GM18498 (cell line): ENCODE measurements at regions not wholly inside any gene's neighbourhood (a gene's known extent, or its start where the extent isn't known, plus 50 kb on each side); places are given as distances from the start of the nearest gene placed in this dataset.

Experiments used
- ATAC-seq: cut with Tn5 transposase; IDR thresholded peaks from one replicate; pipeline ENCODE4 v1.9.1; 2021; ENCODE audit warnings: mild to moderate bottlenecking, moderate library complexity; ENCODE audit not compliant: unreplicated experiment

DNA sequence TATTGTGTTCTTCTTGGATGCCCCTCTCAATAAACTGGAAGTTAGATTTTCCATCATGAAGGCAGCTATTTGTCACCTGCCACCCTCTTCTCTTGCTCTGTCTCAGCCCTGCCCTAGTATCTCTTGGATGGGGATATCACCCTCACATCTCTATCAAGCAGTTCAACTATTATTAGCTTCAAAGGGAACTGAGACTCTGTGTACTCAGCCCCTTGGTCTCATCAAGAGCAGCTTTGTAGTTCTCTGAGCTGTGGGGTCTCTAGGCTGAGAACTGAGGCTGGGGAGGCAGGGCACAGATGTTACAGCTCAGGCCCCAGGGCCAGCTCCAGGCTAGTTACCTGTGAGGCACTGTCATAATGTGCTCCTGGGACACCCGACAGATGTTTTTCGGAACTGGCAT, 130.3 kb downstream of the DAD1 start:
- ATAC-seq: no peak

DNA sequence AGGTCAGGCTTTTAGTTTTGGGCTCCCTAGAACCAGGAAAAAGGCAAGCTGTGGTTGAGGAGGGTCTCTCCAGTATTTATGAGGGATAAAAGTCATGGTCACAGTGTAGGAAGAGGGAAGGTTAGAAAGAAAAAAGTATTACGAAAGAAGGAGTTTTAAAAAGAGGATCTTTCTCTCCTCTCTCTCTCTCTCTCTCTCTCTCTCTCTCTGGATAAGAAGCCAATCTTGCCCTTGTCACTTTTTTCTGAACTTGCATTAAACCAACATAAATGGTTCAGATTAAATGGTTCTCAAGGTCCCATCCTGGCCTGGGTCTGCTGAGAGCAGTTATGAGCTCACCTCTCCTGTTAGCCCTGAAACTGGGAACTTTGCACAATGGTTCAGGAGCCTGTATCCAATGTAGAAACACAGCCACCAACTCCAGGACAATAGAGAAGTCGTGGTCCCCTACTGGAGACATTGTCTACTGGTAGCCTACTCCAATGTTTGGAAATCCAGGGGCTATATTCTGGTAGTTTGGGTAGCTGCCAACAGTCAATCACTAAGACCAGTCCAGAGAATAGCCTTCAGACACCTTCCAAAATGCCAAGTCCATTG, 131.9 kb downstream of the DAD1 start:
- ATAC-seq: no peak

DNA sequence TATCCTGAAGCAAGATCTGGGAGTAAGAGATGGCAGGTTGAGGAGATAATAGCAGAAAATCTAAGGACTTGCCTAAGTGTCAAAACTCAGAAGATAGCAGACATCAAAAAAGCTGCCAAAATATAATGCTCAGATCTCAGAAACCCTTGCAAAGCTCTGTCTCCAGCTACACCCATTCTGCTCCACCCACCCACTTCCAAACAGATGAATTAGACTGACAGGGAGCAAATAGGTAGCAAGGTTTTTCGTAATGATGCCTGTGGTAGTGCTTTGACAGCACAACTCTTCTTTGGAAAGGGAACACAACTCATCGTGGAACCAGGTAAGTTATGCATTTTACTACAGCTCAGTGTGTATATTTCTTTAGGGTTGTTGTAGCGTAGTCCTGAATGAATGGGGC, 132.6 kb downstream of the DAD1 start:
- no peak for ATAC-seq

DNA sequence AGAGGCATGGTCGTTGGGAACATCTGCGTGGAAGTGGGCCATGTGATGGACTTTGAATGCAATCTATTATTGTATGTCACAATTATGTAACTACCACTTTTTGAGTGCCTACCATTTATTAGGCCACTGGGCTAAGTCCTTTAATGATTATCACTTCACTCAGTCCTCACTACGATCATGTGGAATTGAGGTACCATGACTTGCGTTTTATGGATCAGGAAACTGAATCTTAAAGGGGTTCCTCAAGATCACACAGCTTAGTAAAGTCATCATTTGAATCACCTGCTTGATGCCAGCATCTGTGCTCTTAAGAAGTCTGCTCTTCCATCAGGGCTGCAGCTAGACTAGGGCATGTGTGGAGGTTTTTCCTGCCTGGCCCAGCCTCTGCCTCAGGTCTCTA, 136.7 kb downstream of the DAD1 start:
- ATAC-seq: no peak

DNA sequence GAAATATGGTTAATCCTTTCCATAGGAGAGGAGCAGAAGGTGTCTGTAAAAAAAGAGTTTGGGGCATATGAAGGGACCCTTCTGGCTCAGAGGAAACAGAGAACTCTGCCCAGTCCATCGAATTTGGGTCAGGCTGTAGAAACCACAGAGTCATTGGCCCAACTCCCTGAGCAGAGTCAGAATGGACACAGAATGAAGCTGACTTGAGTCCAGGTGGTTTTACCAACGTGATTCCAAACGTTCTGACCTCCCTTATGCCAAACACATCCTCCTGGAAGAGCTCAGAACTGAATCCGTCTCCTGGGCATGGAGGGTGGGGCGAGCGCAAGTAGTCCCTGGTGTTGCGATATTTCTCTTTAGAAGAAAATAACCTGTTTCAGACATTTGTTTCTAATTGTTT, 138.8 kb downstream of the DAD1 start:
- no peak for ATAC-seq

DNA sequence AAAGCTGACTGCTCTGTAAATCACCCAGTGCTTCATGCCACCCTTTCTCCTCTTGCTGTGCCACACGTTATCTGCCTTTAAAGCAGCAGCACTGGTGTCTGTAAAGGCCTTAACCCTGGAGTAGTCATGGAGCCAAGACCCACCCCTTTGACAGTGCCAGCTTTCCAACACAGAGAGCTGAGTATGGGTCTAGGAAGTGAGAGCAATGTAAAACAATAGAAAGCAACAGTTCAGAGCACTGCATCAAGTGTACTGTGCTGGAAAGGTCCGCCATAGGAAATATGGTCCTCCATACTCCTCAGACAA, 139.5 kb downstream of the DAD1 start:
- no peak for ATAC-seq

DNA sequence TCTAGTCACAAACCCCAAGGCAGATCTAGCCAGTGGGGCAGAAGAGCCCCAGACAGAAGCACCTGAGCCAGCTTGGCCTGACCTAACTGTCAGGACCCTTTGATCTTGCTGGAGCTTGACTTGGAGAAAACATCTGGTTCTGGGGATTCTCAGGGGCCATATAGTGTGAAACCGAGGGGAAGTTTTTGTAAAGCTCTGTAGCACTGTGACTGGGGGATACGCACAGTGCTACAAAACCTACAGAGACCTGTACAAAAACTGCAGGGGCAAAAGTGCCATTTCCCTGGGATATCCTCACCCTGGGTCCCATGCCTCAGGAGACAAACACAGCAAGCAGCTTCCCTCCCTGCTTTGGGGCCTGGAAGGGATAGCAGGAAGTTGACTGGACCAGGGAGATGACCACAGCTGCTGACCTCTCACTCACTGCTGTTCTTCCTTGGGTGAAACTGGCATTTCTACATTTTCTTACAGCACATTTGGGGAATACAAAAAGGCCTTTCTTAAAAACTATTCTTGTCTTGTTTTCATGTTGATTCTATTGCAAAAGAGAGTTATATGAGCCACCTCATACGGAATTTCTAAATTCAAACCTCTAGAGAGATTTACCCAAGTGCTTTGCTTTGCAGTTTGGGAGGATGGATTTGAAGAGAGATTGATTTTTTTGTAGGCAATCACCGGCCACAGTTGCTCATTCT, 140.0 kb downstream of the DAD1 start:
- ATAC-seq: peak; percentile 33

DNA sequence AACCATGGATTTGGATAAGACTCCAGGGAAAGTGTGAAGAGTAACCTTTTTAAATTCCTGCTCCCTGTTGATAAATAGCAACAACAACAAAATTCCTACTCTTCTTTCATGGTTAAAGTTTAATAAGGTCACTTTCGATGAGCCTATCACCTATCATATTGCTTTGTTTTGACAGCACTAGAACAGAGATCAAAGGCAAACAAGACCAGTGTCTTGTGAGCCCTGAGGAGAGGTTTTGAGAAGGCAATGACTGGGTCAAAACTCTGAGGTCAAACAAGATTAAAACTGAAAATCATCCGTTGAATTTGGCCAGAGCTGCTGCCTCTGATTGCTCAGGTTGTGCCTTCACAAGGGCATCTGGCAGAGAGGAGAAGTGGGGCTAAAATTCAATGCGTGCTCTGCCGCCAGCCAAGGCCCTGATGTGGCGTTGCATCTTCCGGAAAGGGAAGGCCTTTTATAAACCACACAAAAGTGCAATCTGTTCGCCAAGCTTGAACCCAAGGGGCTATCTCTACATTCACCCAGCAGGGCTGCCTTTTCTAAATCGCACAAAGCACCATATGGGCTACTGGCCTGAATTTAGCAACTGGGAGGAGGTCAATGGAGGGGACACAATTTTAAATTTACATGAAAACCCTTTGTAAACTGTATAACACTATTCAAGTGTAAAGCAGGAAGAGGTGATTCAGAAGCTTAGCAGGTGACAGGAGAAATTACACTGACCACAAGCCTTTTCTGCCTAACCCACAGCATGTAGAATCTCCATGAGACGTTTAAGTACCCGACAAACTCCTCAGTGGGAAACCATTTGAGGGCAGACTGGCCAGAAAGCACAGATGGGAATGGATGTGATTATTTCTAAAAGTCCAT, 140.8 kb downstream of the DAD1 start:
- ATAC-seq: peak; percentile 74

DNA sequence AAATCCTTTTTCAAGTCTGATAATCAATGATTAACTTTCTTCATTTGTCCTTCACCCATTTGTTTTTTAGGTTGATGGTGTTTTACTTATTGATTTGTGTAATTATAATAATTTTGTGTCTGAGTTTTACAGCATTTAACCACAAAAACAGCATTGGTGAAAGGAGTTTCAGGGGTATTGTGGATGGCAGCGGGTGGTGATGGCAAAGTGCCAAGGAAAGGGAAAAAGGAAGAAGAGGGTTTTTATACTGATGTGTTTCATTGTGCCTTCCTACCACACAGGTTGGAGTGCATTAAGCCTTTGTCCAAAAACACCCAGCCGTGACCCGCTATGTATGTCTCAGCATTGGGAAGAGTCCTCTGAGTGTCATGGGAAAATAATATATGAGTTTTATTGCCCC, 150.3 kb downstream of the DAD1 start:
- no peak for ATAC-seq

DNA sequence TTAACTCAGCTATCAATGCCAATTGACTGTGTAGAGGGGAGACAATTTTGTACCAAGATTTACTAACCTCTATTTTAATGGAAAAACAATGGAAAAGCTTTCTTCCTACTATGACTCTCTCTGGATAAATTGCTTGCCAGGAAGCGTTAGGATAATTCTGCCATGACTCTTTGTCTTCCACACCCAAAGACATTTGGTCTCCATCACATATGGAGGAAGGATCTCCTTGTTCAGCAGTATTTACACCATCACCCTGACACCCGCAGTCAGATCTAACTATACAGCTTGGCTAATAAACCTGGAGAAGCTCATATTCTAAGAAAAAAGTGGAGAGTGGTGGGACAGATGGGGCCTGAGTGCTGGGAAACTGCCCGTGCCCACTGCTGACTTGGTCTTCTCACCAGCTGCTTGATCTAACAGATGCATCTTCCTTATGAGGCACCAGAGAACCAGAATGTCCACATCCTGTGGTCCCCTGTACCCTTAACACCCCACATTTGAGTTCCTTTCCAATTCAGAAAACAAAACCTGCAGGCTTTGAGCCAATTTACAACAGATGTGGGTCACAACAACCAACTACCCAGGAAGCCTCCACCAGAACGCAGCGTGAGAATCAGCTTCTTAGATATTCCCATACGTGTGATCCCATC, 154.0 kb downstream of the DAD1 start:
- no peak for ATAC-seq

DNA sequence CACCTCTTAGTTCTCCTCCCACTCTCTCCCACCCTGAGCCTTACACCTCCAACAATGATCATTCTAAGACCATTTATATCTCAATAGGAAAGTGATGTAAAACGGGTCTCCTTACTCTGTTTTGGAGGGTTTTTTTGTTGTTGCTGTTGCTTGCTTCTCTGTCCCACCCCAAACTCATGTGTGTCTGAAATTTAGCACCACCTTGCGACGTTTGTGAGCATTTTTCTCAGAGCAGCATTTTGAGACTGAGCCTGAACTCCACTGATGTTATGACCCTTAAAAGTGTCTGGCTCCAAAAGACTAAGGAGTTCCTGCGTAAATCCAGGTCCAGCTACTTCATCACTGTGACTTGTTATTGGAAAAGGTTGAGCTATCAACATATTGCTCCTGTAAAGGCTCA, 155.0 kb downstream of the DAD1 start:
- no peak for ATAC-seq

DNA sequence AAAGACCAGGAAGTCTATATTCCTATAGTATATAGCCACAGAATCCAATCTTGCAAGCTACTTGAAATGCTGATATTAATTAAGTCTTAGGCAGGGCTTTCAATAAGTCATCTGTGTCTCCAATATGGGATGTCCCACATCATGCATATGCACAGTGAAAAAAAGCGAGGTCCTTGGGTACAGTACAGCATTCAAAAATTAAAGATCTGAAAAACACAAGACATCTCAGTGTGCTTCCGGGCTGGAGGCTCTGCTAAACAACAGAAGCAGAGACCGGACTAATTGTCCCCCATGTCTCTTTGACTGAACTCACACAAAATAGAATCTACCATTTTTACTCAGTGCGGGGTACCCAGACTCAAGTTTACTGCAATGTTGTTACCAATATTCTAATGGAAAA, 156.0 kb downstream of the DAD1 start:
- ATAC-seq: no peak

DNA sequence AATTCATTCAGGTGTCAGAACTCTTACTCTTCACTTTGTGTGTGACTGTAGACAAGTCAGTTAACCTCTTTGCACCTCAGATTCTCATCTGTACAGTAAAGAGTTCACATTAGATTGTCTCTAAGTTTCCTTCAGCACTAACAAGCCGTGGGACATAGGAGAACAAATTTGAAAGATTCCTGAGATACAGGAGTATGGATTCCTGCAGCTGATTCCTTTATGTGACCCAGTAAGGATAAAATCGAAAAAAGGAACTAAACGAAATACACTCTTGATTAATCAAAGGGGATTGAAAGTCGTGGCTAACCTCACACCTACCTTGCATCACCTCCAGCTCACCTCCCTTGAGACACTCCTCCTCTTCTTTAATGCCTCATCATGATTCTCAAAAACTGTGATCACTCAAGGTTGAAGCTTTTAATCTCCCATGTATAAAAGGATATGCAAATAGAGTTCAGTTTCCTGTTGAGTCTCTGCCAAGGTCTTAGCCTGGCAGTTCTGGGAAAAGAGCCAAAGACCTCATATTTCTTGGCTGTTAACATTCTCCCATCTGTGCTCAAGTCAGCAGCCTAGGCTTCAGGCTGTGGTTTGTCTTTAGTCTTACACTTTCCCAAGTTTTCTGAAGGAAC, 156.6 kb downstream of the DAD1 start:
- ATAC-seq: no peak

DNA sequence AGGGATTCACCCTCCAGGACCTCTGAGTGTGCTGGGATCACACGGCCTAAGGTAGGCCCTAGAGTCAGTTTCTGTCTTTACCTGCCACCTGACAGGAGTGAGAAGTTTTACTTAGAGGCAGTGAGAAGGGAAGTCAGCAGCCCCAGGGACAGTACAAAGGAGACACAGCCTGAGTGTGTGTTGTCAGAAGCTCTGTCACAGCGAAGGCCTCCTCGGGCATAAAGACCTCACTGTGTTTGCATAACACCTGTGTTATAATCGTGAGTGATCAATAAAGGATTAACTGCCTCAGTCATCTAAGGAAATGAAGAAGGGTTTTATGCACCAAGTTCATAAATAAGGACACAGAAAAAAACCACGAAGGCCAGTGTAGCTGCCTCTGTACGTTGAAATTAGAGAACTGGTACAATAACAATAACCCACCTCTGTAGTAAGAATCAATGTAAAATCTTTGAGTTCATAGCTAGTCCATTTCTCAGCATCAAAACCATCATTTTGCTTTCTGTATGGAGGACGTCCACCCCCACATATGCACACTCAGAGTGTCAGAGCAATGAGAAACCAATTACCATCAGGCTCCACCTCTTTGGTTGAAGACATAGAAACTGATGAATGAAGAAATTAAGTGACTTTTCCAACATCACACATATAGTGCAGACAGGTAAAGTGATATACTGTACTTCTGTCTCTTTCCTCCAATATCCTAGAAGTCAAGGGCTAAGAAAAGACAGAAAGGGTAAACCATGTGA, 159.3 kb downstream of the DAD1 start:
- ATAC-seq: no peak

DNA sequence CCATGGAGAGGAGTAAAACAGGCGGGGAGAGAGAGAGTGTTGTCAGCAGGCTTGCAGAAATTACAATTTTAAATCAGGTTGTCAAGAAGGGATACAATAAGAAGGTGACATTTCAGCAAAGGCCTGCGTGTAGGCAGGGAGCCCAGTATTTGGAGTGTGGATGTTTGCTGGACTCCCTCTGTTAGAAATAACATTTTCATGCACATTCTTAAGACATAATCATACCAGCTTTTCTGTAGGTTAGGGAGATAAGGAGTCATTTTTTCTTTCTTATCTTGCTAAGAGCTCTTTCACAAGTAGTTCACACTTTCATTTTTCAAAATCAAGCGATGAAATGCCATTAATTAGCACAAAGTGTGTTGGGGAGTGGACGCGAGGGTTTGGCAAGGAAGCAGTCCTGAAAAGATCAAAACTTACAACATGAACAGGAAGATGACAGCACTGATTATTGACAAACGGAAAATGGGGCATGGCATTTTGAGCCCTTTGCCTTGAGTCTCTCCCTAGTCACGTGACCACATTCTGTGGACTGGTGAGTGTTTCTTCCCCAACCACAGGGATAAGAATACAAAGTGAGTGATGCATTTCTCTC, 160.2 kb downstream of the DAD1 start:
- no peak for ATAC-seq

DNA sequence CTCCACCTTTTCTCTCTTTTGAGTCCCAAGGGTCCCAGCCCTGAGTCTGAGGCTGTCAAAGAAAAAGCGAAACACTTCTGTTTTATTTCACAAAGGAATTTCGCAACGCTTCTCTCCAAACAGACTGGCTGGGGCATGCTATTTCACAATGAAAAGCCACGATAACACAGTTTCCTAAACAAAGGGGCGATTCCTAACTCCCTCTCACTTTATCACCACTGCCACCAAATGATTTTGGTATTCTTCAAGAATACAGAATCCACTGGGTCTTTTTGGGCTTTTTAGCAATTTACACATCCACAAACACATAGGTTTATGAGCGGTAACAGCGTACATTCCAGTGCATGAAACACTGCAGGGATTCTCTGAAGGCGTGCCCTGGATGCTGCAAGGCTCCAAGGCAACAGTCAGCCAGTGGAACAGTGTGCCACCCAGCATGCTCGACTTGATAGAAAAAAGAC, 161.2 kb downstream of the DAD1 start:
- no peak for ATAC-seq

DNA sequence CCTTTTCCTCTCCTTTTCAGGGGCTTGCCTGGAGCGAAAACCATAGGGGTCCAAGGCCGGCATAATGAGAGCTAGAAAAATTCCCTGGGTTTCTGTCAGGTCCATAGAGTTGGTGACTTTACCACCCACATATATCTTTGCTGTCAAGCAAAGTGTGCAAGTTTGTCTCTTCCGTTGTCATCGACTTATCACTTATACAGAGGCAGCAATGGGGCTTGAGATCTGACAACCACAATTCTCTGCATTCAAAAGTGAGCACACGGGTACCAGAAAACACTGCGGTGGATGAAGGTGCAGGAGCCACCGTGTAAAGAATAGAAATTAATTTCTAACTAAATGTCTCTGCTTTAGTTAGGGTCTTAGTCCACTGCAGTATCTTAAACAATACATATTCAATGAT, 162.3 kb downstream of the DAD1 start:
- no peak for ATAC-seq

DNA sequence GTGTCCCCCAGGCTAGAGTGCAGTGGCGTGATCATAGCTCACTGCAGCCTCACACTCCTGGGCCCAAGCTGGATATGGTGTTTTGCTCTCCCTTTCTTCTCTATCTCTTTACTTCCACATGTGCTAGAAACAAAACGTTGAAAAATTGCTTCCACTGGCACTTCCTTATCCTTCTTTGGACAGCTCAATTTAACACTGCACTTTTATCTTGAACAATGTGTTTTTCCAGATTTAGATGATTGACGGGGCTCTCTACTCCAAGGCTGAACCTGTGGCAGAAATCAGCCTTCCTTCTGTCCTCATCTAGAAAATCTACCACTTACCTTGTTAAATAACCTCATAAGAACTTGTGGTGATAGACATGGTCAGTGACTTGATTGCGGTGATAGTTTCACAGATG, 165.1 kb downstream of the DAD1 start:
- ATAC-seq: no peak

DNA sequence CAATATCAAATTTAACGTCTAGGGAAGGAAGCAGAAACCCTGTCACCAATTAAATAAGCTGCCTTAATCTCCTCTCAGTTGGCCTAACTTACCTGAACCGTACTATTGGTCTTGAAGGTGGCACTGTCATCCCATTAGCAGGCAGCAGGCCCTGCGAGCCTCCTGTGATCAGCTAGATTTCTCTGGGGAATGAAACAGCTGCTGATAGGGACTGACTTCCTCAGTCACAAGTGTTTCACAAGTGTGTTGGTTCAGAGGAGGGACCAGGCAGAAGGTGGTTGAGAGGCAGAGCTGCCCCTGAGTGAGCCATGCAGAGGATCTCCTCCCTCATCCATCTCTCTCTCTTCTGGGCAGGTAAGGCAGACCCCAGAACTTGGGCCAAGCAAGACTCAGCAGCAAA, 166.8 kb downstream of the DAD1 start:
- ATAC-seq: no peak

DNA sequence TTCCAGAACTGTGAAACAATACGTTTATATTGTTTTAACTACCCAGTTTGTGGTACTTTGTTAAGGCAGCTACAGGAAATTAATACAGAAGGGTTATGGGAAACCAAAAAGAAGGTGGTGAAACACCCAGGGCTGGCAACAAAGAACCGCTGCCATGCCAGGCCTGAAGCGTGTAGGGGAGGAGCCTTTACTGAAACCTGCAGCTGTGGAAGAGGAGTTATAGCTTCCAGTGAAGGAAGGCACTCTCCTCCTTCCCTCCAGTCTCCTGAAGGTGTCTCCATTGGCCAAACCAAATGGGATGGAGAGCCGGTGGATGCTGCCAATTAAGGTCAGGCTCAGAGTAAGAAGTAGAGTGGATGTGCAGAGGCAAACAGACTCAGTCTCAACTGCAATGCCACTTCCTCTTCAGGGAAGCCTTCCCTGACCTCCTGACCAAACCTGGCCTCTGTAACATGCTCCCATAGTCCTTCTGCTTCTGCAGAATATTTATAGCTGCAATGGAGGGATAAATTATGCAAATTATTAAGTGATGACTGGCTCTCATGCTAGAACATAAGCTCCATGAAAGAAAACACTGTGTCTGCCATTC, 168.3 kb downstream of the DAD1 start:
- no peak for ATAC-seq
